Upper lobe of left lung (tissue), 4 donors: ENCODE measurements at regions not wholly inside any gene's neighbourhood (a gene's known extent, or its start where the extent isn't known, plus 50 kb on each side); places are given as distances from the start of the nearest gene placed in this dataset.

Source experiments
- POLR2A ChIP-seq, 4 donors: fragments of 450-650 bp; IDR thresholded peaks; one replicate each; pipeline ENCODE4 v1.5.1; 2016 to 2017; ENCODE audit warnings: antibody characterized with exemption in 4 of 4, mild to moderate bottlenecking in 2 of 4
- TF ChIP-seq, protein P1 (sequence below), 6 experiments: fragments of 450-650 bp in 4 of 6; fragments of 200-600 bp in 2 of 6; sonication (generic) in 2 of 6; IDR thresholded peaks; one replicate each; pipeline ENCODE4 v1.5.1; 2016 to 2019; ENCODE audit warnings: antibody characterized with exemption in 6 of 6

DNA sequence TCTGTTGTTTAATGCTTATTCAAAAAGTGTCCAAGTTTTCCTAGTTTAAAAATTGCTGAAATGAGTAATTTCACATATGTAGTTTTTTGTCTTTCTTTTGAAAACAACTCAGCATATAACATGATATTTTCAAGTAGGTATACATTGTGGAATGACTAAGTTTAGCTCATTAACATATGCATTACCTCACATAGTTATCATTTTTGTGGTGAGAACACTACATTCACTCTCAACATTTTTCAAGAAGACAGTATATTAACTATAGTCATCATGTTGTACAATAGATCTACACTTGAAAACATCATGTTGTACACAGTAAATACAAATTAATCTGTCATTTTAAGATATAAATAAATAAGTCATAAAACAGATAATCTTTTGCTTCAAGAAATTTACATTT lies 340.0 kb downstream of the CCDC85A start:
- TF ChIP-seq POLR2A (IDR thresholded peaks at IDR 0.05), result no peak
- TF ChIP-seq, protein P1, sequence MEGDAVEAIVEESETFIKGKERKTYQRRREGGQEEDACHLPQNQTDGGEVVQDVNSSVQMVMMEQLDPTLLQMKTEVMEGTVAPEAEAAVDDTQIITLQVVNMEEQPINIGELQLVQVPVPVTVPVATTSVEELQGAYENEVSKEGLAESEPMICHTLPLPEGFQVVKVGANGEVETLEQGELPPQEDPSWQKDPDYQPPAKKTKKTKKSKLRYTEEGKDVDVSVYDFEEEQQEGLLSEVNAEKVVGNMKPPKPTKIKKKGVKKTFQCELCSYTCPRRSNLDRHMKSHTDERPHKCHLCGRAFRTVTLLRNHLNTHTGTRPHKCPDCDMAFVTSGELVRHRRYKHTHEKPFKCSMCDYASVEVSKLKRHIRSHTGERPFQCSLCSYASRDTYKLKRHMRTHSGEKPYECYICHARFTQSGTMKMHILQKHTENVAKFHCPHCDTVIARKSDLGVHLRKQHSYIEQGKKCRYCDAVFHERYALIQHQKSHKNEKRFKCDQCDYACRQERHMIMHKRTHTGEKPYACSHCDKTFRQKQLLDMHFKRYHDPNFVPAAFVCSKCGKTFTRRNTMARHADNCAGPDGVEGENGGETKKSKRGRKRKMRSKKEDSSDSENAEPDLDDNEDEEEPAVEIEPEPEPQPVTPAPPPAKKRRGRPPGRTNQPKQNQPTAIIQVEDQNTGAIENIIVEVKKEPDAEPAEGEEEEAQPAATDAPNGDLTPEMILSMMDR (IDR thresholded peaks at IDR 0.05), result no peak
